ENCODE measurements at regions not wholly inside any gene's neighbourhood (a gene's known extent, or its start where the extent isn't known, plus 50 kb on each side); places are given as distances from the start of the nearest gene placed in this dataset.

- Histone ChIP-seq H3K4me1 (replicated peaks in 1 of 2; ENCODE audit: control insufficient read depth in 2 of 2, insufficient read depth in 2 of 2, low read length in 2 of 2) (no peaks in the 10 kb centered on the region), H4K20me1 (replicated peaks; ENCODE audit: control insufficient read depth, insufficient read depth, low read length) (no peaks in the 10 kb centered on the region), H3K4me2 (ENCODE audit: insufficient read depth, low read length) (no peak overlapping the region), H3K27ac (ENCODE audit: extremely low read depth, low read depth, low read length) (no peak overlapping the region), H3K9me3 (replicated peaks; ENCODE audit: control insufficient read depth, insufficient read depth, low read depth, low read length) (no peaks in the 10 kb centered on the region), H3K36me3 (ENCODE audit: control insufficient read depth, insufficient read depth, low read length) (no peaks in the 10 kb centered on the region), H3K9me1 (ENCODE audit: control insufficient read depth, insufficient read depth, low read length) (no peaks in the 10 kb centered on the region), H3K9ac (ENCODE audit: insufficient read depth in 1 of 2, low read depth in 2 of 2, low read length in 2 of 2) (no peak overlapping the region), H3K4me3 (no peak overlapping the region), H3K27me3 (ENCODE audit: control insufficient read depth in 2 of 2, insufficient read depth in 2 of 2, low read length in 2 of 2) (peaks cover 0 to 8% of the 10 kb centered on the region in 2 experiments; a peak in 3 of 5 replicates), H3K79me2 (ENCODE audit: control insufficient read depth, insufficient read depth, low read length) (no peaks in the 10 kb centered on the region), H2AFZ (ENCODE audit: low read depth, low read length) (no peak overlapping the region)
- DNase-seq (ENCODE audit: extremely low read depth in 1 of 4, low spot score in 3 of 4) (no peak), FAIRE-seq (no peak), ATAC-seq (no peak)
- WGBS (ENCODE audit: insufficient coverage, low coverage, missing lambda C conversion rate) = 0% methylated on average over 3 of the region's 3 CpGs
- BruUV-seq (replicated peaks) = no TSS peak
- ChIA-PET CTCF (ENCODE audit: low intra/inter-chr PET ratio) (no interaction called here), POLR2A (no interaction called here)
- in situ Hi-C loops (cut with MboI) = no loop called here
- TF ChIP-seq CC2D1A (IDR thresholded peaks at IDR 0.05) (no peak), ZNF511 (CRISPR knock-in tag; IDR thresholded peaks at IDR 0.05) (no peak), THAP7 (CRISPR knock-in tag; IDR thresholded peaks at IDR 0.05) (no peak), NRF1 (conservative IDR thresholded peaks at IDR 0.05 in 1 of 2, IDR thresholded peaks at IDR 0.05 in 1 of 2) (no peak), GMEB1 (CRISPR knock-in tag; IDR thresholded peaks at IDR 0.05) (no peak), GTF2B (IDR thresholded peaks at IDR 0.05; ENCODE audit: extremely low read depth, insufficient read length) (no peak)
- intact Hi-C loops (cut with micrococcal nuclease) = no loop called here
Measured at GRCh38 chr10:4532467-4532866, 293.5 kb upstream of the AKR1E2 start.

Data from K562 (cell line).